Transverse colon (tissue), 4 donors: ENCODE measurements at regions not wholly inside any gene's neighbourhood (a gene's known extent, or its start where the extent isn't known, plus 50 kb on each side); places are given as distances from the start of the nearest gene placed in this dataset.

Source experiments
- DNase-seq: peaks from one replicate; pipeline ENCODE4 v3.0.0-alpha.2; 2019
- H3K27ac ChIP-seq, 4 donors: fragments of 200-600 bp; sonication (generic); 2 replicates each; pipeline ENCODE4 v1.5.1; 2016 to 2018; ENCODE audit warnings: inconsistent platforms in 4 of 4
- H3K27me3 ChIP-seq: fragments of 200-600 bp; sonication (generic); 2 replicates; pipeline ENCODE4 v1.5.1; 2017; ENCODE audit warnings: inconsistent platforms
- H3K36me3 ChIP-seq, 4 donors: fragments of 200-600 bp; sonication (generic); 2 replicates each; pipeline ENCODE4 v1.5.1; 2017 to 2019; ENCODE audit warnings: inconsistent platforms in 4 of 4
- H3K4me1 ChIP-seq, 4 donors: fragments of 200-600 bp; sonication (generic); 2 replicates each; pipeline ENCODE4 v1.5.1; 2017 to 2020; ENCODE audit warnings: inconsistent platforms in 4 of 4
- H3K4me3 ChIP-seq, 4 donors: fragments of 200-600 bp; sonication (generic); 1 replicate in 1 of 4; 2 replicates in 3 of 4; pipeline versions ENCODE4 v1.5.1 to v1.6.1; 2017 to 2019; ENCODE audit warnings: inconsistent platforms in 4 of 4
- H3K9me3 ChIP-seq, 2 donors: fragments of 200-600 bp; sonication (generic); 2 replicates each; pipeline ENCODE4 v1.5.1; 2017 to 2019; ENCODE audit warnings: inconsistent platforms in 2 of 2
- EP300 ChIP-seq: sonication (generic); formaldehyde crosslinking; IDR thresholded peaks from one replicate; pipeline ENCODE4 v1.6.1; 2017; ENCODE audit warnings: antibody characterized with exemption, low read depth
- POLR2A ChIP-seq: fragments of 450-650 bp; IDR thresholded peaks from one replicate; pipeline ENCODE4 v1.6.1; 2016; ENCODE audit warnings: antibody characterized with exemption, mild to moderate bottlenecking, moderate library complexity
- POLR2AphosphoS5 ChIP-seq, 3 donors: sonication (generic); formaldehyde crosslinking; IDR thresholded peaks; one replicate each; pipeline ENCODE4 v1.6.1; 2016; ENCODE audit warnings: antibody characterized with exemption in 3 of 3
- WGBS, 2 donors: methylation state at CpG; one replicate each; pipeline ENCODE4 v1.1.5; 2018; ENCODE audit warnings: low coverage in 1 of 2; 5-methylcytosine and 5-hydroxymethylcytosine counted together
- in situ Hi-C, 4 donors: fragments of 200-750 bp; cut with MboI; loops; one replicate each; pipeline versions ENCODE4 v1.15.0 to v1.15.1; 2017; ENCODE audit warnings: low sequenced_read_pairs in 3 of 4, low pct_ligation_motif_present in 1 of 4, low pct_unique_long_range_greater_than_20kb in 1 of 4
- intact Hi-C: fragments of 100-400 bp; cut with DNase I; formaldehyde crosslinking; loops from one replicate; pipeline ENCODE4 v1.15.1; 2023; ENCODE audit warnings: low total_unique reads
- TF ChIP-seq, protein P1 (sequence below), 5 experiments: fragments of 200-600 bp in 3 of 5; fragments of 450-650 bp in 2 of 5; sonication (generic) in 3 of 5; IDR thresholded peaks; 1 replicate in 2 of 5; 2 replicates in 3 of 5; pipeline ENCODE4 v1.5.1; 2016 to 2017; ENCODE audit warnings: antibody characterized with exemption in 5 of 5, inconsistent platforms in 3 of 5, mild to moderate bottlenecking in 2 of 5, moderate library complexity in 1 of 5

DNA sequence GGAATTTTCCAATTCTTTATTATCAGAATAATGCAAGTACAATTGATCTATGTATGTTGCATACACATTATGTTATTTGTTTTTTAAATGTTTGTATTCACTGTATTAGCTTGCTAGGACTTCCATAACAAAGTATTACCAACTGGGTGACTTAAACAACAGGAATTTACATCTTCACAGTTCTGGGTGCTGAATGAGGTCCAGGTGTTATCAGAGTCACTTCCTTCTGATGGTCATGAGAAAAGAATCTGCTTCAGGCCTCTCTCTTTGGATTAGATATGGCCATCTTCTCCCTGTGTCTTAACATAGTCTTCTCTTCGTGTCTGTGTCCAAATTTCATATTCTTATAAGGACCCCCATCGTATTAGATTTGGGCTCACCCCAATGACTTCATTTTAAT is 229.1 kb upstream of the TRPC7 start:
- DNase-seq = no peak
- Histone ChIP-seq H3K4me3 (no peak overlapping the region), H3K4me1 (no peaks in the 10 kb centered on the region), H3K9me3 (no peaks in the 10 kb centered on the region), H3K27me3 (no peaks in the 10 kb centered on the region), H3K36me3 (no peaks in the 10 kb centered on the region), H3K27ac (no peak overlapping the region)
- WGBS, 2 donors = 52 to 62% methylated on average over 2 of the region's 2 CpGs
- intact Hi-C loops (no loop called here), in situ Hi-C loops (no loop called here)
- TF ChIP-seq, protein P1, sequence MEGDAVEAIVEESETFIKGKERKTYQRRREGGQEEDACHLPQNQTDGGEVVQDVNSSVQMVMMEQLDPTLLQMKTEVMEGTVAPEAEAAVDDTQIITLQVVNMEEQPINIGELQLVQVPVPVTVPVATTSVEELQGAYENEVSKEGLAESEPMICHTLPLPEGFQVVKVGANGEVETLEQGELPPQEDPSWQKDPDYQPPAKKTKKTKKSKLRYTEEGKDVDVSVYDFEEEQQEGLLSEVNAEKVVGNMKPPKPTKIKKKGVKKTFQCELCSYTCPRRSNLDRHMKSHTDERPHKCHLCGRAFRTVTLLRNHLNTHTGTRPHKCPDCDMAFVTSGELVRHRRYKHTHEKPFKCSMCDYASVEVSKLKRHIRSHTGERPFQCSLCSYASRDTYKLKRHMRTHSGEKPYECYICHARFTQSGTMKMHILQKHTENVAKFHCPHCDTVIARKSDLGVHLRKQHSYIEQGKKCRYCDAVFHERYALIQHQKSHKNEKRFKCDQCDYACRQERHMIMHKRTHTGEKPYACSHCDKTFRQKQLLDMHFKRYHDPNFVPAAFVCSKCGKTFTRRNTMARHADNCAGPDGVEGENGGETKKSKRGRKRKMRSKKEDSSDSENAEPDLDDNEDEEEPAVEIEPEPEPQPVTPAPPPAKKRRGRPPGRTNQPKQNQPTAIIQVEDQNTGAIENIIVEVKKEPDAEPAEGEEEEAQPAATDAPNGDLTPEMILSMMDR (IDR thresholded peaks at IDR 0.05) = no peak
- TF ChIP-seq EP300 (no peak), POLR2AphosphoS5 (IDR thresholded peaks at IDR 0.05) (no peak), POLR2A (no peak)

DNA sequence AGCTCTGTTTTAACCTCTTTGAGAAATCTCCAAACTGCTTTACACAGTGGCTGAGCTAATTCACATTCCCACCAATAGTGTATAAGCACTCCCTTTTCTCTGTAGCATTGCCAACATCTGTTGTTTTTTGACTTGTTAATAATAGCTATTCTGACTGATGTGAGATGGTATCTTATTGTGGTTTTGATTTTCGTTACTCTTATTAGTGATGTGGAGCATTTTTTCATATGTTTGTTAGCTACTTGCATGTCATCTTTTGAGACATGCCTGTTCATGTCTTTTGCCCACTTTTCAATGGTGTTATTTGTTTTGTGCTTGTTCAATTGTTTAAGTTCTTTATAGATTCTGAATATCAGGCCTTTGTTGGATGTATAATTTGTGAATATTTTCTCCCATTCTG is 225.2 kb upstream of the TRPC7 start:
- no peaks in the 10 kb centered on the region for H3K4me1 ChIP-seq
- no peaks in the 10 kb centered on the region for H3K27me3 ChIP-seq
- TF ChIP-seq POLR2AphosphoS5 (IDR thresholded peaks at IDR 0.05) (no peak), POLR2A (no peak), EP300 (no peak)
- TF ChIP-seq, protein P1 (IDR thresholded peaks at IDR 0.05) = no peak
- no peaks in the 10 kb centered on the region for H3K36me3 ChIP-seq
- intact Hi-C loops (no loop called here), in situ Hi-C loops (no loop called here)
- H3K27ac ChIP-seq = no peak overlapping the region
- H3K9me3 ChIP-seq = no peaks in the 10 kb centered on the region
- DNase-seq = no peak
- WGBS, 2 donors = 54 to 75% methylated on average over 1 of the region's 1 CpG
- no peak overlapping the region for H3K4me3 ChIP-seq

DNA sequence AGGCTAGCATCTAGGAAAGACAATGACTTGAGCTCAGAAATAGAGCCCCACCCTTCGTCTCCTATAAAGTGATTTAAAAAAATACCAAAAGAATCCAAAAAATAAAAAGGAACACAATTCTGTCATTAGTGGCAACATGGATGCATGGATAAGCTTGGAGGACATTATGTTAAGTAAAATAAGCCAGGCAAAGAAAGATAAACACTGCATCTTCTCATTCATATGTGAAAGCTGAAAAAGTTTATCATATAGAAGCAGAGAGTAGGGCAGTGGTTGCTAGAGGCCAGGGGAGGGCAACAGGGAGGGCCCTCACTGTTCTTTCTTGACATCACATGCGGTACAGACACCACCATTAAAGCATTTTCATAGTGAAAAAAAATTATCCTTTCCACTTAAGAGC is 220.9 kb upstream of the TRPC7 start:
- in situ Hi-C loops (no loop called here), intact Hi-C loops (no loop called here)
- Histone ChIP-seq H3K4me1 (no peaks in the 10 kb centered on the region), H3K27me3 (no peaks in the 10 kb centered on the region), H3K9me3 (no peaks in the 10 kb centered on the region), H3K36me3 (no peaks in the 10 kb centered on the region), H3K4me3 (no peak overlapping the region), H3K27ac (no peak overlapping the region)
- TF ChIP-seq, protein P1 (IDR thresholded peaks at IDR 0.05) = no peak
- TF ChIP-seq EP300 (no peak), POLR2A (no peak), POLR2AphosphoS5 (IDR thresholded peaks at IDR 0.05) (no peak)
- 69 to 76% methylated on average over 2 of the region's 2 CpGs for WGBS, 2 donors
- no peak for DNase-seq

DNA sequence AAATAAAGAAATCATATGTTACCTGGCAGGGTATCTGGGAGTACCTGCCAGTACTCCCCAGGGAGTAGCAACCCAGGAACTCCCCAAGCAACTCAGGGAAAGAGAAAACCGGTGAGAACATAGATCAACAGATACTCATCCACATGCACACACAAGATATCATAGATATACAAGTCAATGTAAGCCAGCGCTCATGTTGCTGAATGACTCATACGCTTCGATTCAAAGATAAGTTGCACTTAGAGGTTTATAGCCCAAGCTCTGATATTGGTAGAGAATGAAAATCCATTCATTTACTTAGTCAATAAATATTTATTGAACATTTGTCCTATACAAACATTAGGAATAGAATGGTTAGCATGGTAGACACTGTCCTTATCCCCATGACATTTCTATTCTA is 219.1 kb upstream of the TRPC7 start:
- H3K9me3 ChIP-seq = no peaks in the 10 kb centered on the region
- in situ Hi-C loops = no loop called here
- no peak overlapping the region for H3K27ac ChIP-seq
- TF ChIP-seq POLR2A (no peak), EP300 (no peak), POLR2AphosphoS5 (IDR thresholded peaks at IDR 0.05) (no peak)
- TF ChIP-seq, protein P1 (IDR thresholded peaks at IDR 0.05) = no peak
- no peak for DNase-seq
- no peaks in the 10 kb centered on the region for H3K27me3 ChIP-seq
- H3K4me1 ChIP-seq = no peaks in the 10 kb centered on the region
- H3K4me3 ChIP-seq = no peak overlapping the region
- 87 to 96% methylated on average over 3 to 4 of the region's 4 CpGs for WGBS, 2 donors
- H3K36me3 ChIP-seq = no peaks in the 10 kb centered on the region
- intact Hi-C loops = no loop called here
